ENCODE measurements at regions not wholly inside any gene's neighbourhood (a gene's known extent, or its start where the extent isn't known, plus 50 kb on each side); places are given as distances from the start of the nearest gene placed in this dataset.
"Not testable (repeated sequence)": the region's sequence is repeated elsewhere in the genome, so short reads cannot be mapped to it uniquely, and the experiment has no call there.

GRCh38 chrX:106220177-106220576 is 52.1 kb downstream of the PWWP3B start:
- peak in 1 of 2 experiments; percentile 5 for DNase-seq (ENCODE audit: low read depth in 1 of 2, low spot score in 1 of 2)
- no peak for TF ChIP-seq JUND (IDR thresholded peaks at IDR 0.05; ENCODE audit: low read depth)
- in situ Hi-C loops (cut with HindIII; ENCODE audit: low pct_unique_long_range_greater_than_20kb, low sequenced_read_pairs) = no loop called here

DNA sequence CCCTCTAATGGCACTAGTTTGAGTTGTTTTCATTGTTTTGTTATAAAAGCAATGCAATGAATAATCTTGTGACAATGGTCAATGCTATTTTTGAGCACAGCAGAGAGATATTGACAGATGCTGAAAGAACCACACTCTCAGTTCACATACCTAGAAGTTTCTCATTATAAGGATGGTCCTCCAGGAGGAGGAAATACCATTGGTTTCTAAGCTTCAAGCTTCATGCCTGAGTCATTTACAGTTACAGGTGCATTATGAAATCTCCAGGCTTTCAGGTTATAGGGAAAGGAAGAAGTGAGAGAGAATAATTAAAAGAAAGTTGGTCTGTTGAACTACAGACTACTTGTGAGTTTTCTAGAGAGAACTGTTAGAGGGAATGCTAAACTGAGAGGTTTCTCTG is 75.3 kb downstream of the PWWP3B start:
- in situ Hi-C loops (cut with HindIII; ENCODE audit: low pct_unique_long_range_greater_than_20kb, low sequenced_read_pairs) = no loop called here
- no peak for DNase-seq (ENCODE audit: low read depth in 1 of 2, low spot score in 1 of 2)
- TF ChIP-seq JUND (IDR thresholded peaks at IDR 0.05; ENCODE audit: low read depth) = no peak

DNA sequence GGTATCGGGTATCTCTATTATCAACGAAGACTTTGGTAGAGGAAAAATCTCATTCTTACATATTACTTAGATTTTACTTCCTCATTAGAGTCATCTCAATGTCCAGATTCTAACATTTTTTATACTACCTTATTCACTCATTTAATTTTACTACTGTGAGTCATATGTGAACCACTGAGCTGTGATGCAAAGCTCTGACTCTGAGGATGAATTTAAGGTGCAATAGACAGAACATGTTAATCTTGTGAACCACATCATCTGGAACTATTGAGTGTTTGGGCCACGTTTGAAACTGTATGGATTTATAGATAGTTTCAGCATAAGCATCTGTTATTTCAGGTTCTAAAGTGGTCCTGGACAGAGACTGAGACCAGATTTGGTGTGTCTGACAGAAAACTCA is 78.4 kb downstream of the PWWP3B start:
- in situ Hi-C loops (cut with HindIII; ENCODE audit: low pct_unique_long_range_greater_than_20kb, low sequenced_read_pairs) = no loop called here
- TF ChIP-seq JUND (IDR thresholded peaks at IDR 0.05; ENCODE audit: low read depth) = no peak
- DNase-seq (ENCODE audit: low read depth in 1 of 2, low spot score in 1 of 2) = no peak

DNA sequence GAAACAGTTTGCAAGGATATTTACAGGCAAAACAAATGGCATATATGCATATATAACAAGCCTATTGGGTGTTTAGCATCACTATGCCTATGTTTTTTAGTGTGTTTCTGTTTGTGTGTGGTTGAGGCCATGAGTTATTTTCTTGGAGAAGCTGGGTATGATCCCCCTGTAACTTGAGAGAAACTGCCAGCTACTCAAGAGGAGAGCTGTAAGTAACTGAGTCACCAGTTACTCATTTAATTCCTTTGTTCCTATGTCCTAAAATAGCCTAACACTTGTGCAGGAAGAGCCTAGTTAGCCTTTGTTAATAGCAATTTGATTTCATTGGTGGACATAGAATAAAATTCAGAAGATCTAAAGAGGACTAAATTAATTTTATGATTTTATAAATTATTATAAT is 79.1 kb downstream of the PWWP3B start:
- DNase-seq (ENCODE audit: low read depth in 1 of 2, low spot score in 1 of 2) = no peak
- in situ Hi-C loops (cut with HindIII; ENCODE audit: low pct_unique_long_range_greater_than_20kb, low sequenced_read_pairs) = no loop called here
- no peak for TF ChIP-seq JUND (IDR thresholded peaks at IDR 0.05; ENCODE audit: low read depth)

- in situ Hi-C loops (cut with HindIII; ENCODE audit: low pct_unique_long_range_greater_than_20kb, low sequenced_read_pairs) = no loop called here
- TF ChIP-seq JUND (IDR thresholded peaks at IDR 0.05; ENCODE audit: low read depth) = no peak
- DNase-seq (ENCODE audit: low read depth in 1 of 2, low spot score in 1 of 2) = no peak
Observed at GRCh38 chrX:106249706-106250379, 81.7 kb downstream of the PWWP3B start.

- no peak for DNase-seq (ENCODE audit: low read depth in 1 of 2, low spot score in 1 of 2)
- no peak for TF ChIP-seq JUND (IDR thresholded peaks at IDR 0.05; ENCODE audit: low read depth)
- in situ Hi-C loops (cut with HindIII; ENCODE audit: low pct_unique_long_range_greater_than_20kb, low sequenced_read_pairs) = no loop called here
Observed at GRCh38 chrX:106263817-106264216, 95.7 kb downstream of the PWWP3B start.

DNA sequence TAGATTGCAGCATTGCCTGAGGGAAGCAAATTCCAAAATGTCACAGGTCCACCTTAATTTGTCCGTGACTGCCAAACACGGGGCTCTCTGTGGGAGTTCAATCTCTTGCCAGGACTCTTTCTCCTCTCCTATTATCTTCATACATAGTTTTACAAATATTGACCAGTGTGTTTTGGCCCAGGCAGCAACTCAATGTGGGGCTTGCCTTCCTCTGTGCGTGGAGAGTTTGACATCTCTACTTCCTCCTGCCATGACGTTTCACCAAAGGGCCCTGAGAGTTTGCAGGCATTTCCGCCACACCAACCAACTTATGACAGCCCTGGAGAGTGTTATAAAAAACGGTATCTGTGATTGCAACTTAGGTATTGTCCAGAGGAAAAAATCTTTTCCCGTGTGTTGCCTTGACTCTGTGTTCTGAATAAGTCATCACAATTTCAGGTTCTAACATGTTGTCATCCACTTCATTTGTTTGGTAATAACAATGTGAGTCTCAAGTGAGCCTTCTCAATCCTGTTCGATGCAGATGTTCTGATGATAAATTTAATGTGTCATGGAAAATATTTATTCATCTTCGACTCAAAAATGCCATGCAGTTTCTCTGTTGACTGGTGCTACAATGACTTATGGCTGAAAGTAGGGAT is 106.0 kb downstream of the PWWP3B start:
- in situ Hi-C loops (cut with HindIII; ENCODE audit: low pct_unique_long_range_greater_than_20kb, low sequenced_read_pairs) = not testable (repeated sequence)

GRCh38 chrX:106275172-106275571 is 107.1 kb downstream of the PWWP3B start:
- DNase-seq (ENCODE audit: low read depth in 1 of 2, low spot score in 1 of 2); in situ Hi-C loops (cut with HindIII; ENCODE audit: low pct_unique_long_range_greater_than_20kb, low sequenced_read_pairs): not testable (repeated sequence)

More for the DNA sequence above, 106.0 kb downstream of the PWWP3B start:
- DNase-seq (ENCODE audit: low read depth in 1 of 2, low spot score in 1 of 2) = not testable (repeated sequence)

- in situ Hi-C loops (cut with HindIII; ENCODE audit: low pct_unique_long_range_greater_than_20kb, low sequenced_read_pairs) = no loop called here
- no peak for DNase-seq (ENCODE audit: low read depth in 1 of 2, low spot score in 1 of 2)
- TF ChIP-seq JUND (IDR thresholded peaks at IDR 0.05; ENCODE audit: low read depth) = no peak
Observed at GRCh38 chrX:106278951-106279350, 110.8 kb downstream of the PWWP3B start.

GRCh38 chrX:106281383-106281782 is 113.3 kb downstream of the PWWP3B start:
- DNase-seq (ENCODE audit: low read depth in 1 of 2, low spot score in 1 of 2) = no peak
- TF ChIP-seq JUND (IDR thresholded peaks at IDR 0.05; ENCODE audit: low read depth) = no peak
- in situ Hi-C loops (cut with HindIII; ENCODE audit: low pct_unique_long_range_greater_than_20kb, low sequenced_read_pairs) = no loop called here

- in situ Hi-C loops (cut with HindIII; ENCODE audit: low pct_unique_long_range_greater_than_20kb, low sequenced_read_pairs) = no loop called here
Observed at GRCh38 chrX:106283841-106284240, 115.7 kb downstream of the PWWP3B start.

GRCh38 chrX:106284431-106285025 is 116.4 kb downstream of the PWWP3B start:
- no peak for TF ChIP-seq JUND (IDR thresholded peaks at IDR 0.05; ENCODE audit: low read depth)
- in situ Hi-C loops (cut with HindIII; ENCODE audit: low pct_unique_long_range_greater_than_20kb, low sequenced_read_pairs) = no loop called here
- DNase-seq (ENCODE audit: low read depth in 1 of 2, low spot score in 1 of 2) = peak in 1 of 2 experiments; percentile 22

More at GRCh38 chrX:106283841-106284240, 115.7 kb downstream of the PWWP3B start:
- DNase-seq (ENCODE audit: low read depth in 1 of 2, low spot score in 1 of 2) = no peak
- no peak for TF ChIP-seq JUND (IDR thresholded peaks at IDR 0.05; ENCODE audit: low read depth)

DNA sequence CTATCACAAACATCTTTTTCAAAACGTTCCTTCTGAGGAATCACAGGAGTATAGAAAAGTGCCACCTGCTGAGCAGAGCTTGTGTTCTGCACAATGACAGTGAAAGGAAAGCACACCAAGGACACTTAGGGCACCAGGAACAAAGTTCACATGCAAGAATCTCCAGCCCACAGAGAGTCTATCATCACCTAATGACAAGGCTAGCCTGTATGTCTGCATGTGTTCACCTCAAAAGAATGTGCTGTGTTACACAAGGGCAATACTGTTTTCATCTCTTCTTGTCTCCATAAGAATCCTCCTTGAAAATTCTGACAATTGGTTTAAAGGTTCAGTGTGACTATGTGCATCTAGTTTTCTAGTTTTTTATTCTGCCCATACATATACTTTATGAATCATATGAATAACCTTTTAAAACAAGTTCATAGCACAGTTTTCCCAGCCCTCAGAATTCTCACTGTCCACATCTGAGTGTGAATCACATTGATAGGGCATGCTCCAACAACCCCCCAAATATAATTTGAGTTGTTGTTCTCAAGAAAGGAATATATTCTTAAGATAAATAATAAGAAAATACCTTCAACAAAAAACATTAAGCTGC is 118.0 kb downstream of the PWWP3B start:
- TF ChIP-seq JUND (IDR thresholded peaks at IDR 0.05; ENCODE audit: low read depth) = no peak
- in situ Hi-C loops (cut with HindIII; ENCODE audit: low pct_unique_long_range_greater_than_20kb, low sequenced_read_pairs) = no loop called here
- no peak for DNase-seq (ENCODE audit: low read depth in 1 of 2, low spot score in 1 of 2)

DNA sequence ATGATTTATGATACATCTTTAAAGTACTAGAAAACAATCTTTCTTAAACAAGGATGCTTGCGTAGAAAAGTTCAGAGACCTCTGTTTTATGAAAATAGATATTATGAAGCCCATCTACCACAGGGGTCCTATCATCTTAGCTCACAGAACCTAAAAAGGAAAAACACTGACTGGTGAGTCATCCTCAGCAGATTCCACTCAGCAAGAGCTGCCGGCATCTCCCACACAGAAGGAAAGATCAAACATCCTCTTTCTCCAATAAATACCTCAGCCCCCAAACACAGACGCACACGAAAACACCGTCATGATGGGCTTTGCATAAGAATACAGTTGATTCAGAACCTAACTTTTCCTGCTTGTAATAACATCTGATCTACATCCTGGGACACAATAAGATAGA is 122.7 kb downstream of the PWWP3B start:
- DNase-seq (ENCODE audit: low read depth in 1 of 2, low spot score in 1 of 2) = not testable (repeated sequence)

DNA sequence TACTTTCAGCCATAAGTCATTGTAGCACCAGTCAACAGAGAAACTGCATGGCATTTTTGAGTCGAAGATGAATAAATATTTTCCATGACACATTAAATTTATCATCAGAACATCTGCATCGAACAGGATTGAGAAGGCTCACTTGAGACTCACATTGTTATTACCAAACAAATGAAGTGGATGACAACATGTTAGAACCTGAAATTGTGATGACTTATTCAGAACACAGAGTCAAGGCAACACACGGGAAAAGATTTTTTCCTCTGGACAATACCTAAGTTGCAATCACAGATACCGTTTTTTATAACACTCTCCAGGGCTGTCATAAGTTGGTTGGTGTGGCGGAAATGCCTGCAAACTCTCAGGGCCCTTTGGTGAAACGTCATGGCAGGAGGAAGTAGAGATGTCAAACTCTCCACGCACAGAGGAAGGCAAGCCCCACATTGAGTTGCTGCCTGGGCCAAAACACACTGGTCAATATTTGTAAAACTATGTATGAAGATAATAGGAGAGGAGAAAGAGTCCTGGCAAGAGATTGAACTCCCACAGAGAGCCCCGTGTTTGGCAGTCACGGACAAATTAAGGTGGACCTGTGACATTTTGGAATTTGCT is 123.8 kb downstream of the PWWP3B start:
- DNase-seq (ENCODE audit: low read depth in 1 of 2, low spot score in 1 of 2); in situ Hi-C loops (cut with HindIII; ENCODE audit: low pct_unique_long_range_greater_than_20kb, low sequenced_read_pairs): not testable (repeated sequence)

More for the DNA sequence above, 122.7 kb downstream of the PWWP3B start:
- in situ Hi-C loops (cut with HindIII; ENCODE audit: low pct_unique_long_range_greater_than_20kb, low sequenced_read_pairs) = not testable (repeated sequence)
